HCT116 (cell line): ENCODE measurements at regions not wholly inside any gene's neighbourhood (a gene's known extent, or its start where the extent isn't known, plus 50 kb on each side); places are given as distances from the start of the nearest gene placed in this dataset.

Source experiments
- ATAC-seq: fragments of 200-7000 bp; cut with Tn5 transposase; 2 replicates; pipeline ENCODE4 v1.9.1; 2020; ENCODE audit warnings: mild to moderate bottlenecking, moderate library complexity
- BruUV-seq: library from RNA; stranded (reverse); fragments of 400-500 nt; replicated peaks from 2 replicates; lab custom pipeline; 2021; lab: Mats Ljungman, UMichigan
- CTCF ChIA-PET: fragments of 300-600 bp; sonication (Branson Sonifier 250); formaldehyde crosslinking; loops from one replicate; lab custom pipeline; 2021; ENCODE audit warnings: antibody characterized with exemption; lab: Charles Lee
- POLR2A ChIA-PET: fragments of 300-600, 350-600 bp; sonication (Branson Sonifier 250); formaldehyde crosslinking; loops from one replicate; lab custom pipeline; 2021; ENCODE audit warnings: antibody characterized with exemption; lab: Charles Lee
- RAD21 ChIA-PET, 2 experiments: fragments of 300-600 bp; sonication (Branson Sonifier 250); formaldehyde crosslinking; loops; one replicate each; lab custom pipeline; 2023; ENCODE audit warnings: low total read pairs in 2 of 2; ENCODE audit not compliant: uncharacterized antibody in 2 of 2, unreplicated experiment in 2 of 2, low non-redundant PET in 1 of 2; lab: Charles Lee
- DNase-seq: peaks from one replicate; pipeline ENCODE4 v3.0.0-alpha.2; 2010; ENCODE audit warnings: low read depth, low spot score
- H2AFZ ChIP-seq: fragments of 200-600 bp; shearing (Covaris generic), sonication (generic); 2 replicates; pipeline ENCODE4 v1.6.1; 2017; ENCODE audit warnings: low read depth, mixed run types, mixed read lengths, antibody characterized with exemption, low read length; ENCODE audit not compliant: poor library complexity, severe bottlenecking
- H3K27ac ChIP-seq: 2 replicates; pipeline ENCODE4 v1.5.1; 2012; ENCODE audit warnings: low read depth, low read length
- H3K27me3 ChIP-seq: fragments of 200-600 bp; sonication (generic); 2 replicates; pipeline ENCODE4 v1.6.1; 2016; ENCODE audit warnings: mixed run types, low read length, mixed read lengths; ENCODE audit not compliant: insufficient read depth
- H3K36me3 ChIP-seq, 2 experiments: fragments of 200-500 bp in 1 of 2; fragments of 200-600 bp in 1 of 2; sonication (Bioruptor generic) in 1 of 2; sonication (generic) in 1 of 2; 2 replicates each; pipeline versions ENCODE4 v1.5.1 to v1.6.1; 2014 to 2016; ENCODE audit warnings: low read length in 2 of 2, inconsistent platforms in 1 of 2, mixed read lengths in 1 of 2, mixed run types in 1 of 2; ENCODE audit not compliant: insufficient read depth in 2 of 2, control insufficient read depth in 1 of 2
- H3K4me1 ChIP-seq, 2 experiments: fragments of 200-600 bp in 1 of 2; sonication (generic) in 1 of 2; 2 replicates each; pipeline versions ENCODE4 v1.5.1 to v1.6.1; 2012 to 2017; ENCODE audit warnings: low read length in 2 of 2, inconsistent platforms in 1 of 2, mild to moderate bottlenecking in 1 of 2, mixed read lengths in 1 of 2, mixed run types in 1 of 2, moderate library complexity in 1 of 2; ENCODE audit not compliant: insufficient read depth in 2 of 2, control insufficient read depth in 1 of 2
- H3K4me2 ChIP-seq: fragments of 200-600 bp; sonication (generic); 2 replicates; pipeline ENCODE4 v1.6.1; 2017; ENCODE audit warnings: mixed run types, low read length, mixed read lengths
- H3K4me3 ChIP-seq, 2 experiments: fragments of 200-600 bp in 1 of 2; sonication (generic) in 1 of 2; replicated peaks in 1 of 2; 2 replicates each; pipeline ENCODE4 v1.5.1; 2011 to 2016; ENCODE audit warnings: low read length in 2 of 2, control low read depth in 1 of 2, low read depth in 1 of 2, mild to moderate bottlenecking in 1 of 2, mixed read lengths in 1 of 2, mixed run types in 1 of 2
- H3K79me2 ChIP-seq: fragments of 200-600 bp; sonication (generic); 2 replicates; pipeline ENCODE4 v1.6.1; 2017; ENCODE audit warnings: mild to moderate bottlenecking, mixed run types, low read length, moderate library complexity, mixed read lengths; ENCODE audit not compliant: insufficient read depth
- H3K9ac ChIP-seq: fragments of 200-600 bp; sonication (generic); 2 replicates; pipeline ENCODE4 v1.6.1; 2016; ENCODE audit warnings: low read length, mixed read lengths
- H3K9me2 ChIP-seq: fragments of 200-600 bp; sonication (generic), shearing (Covaris generic); 2 replicates; pipeline ENCODE4 v1.6.1; 2017; ENCODE audit warnings: mixed run types, mild to moderate bottlenecking, moderate library complexity; ENCODE audit not compliant: insufficient read depth
- H3K9me3 ChIP-seq, 2 experiments: fragments of 200-500 bp in 1 of 2; fragments of 200-600 bp in 1 of 2; sonication (Bioruptor generic) in 1 of 2; sonication (generic) in 1 of 2; 2 replicates each; pipeline ENCODE4 v1.6.1; 2014 to 2017; ENCODE audit warnings: low read length in 2 of 2, mixed read lengths in 2 of 2, inconsistent platforms in 1 of 2, low read depth in 1 of 2, mild to moderate bottlenecking in 1 of 2, mixed run types in 1 of 2, moderate library complexity in 1 of 2; ENCODE audit not compliant: control insufficient read depth in 1 of 2, insufficient read depth in 1 of 2
- H4K20me1 ChIP-seq: fragments of 200-600 bp; sonication (generic), shearing (Covaris generic); 2 replicates; pipeline ENCODE4 v1.6.1; 2017; ENCODE audit warnings: mixed run types, mild to moderate bottlenecking, moderate library complexity; ENCODE audit not compliant: insufficient read depth
- EGR1 ChIP-seq: IDR thresholded peaks from 2 replicates; pipeline ENCODE4 v1.6.1; 2012; ENCODE audit warnings: low read depth
- ELF1 ChIP-seq: IDR thresholded peaks from 2 replicates; pipeline ENCODE4 v1.6.1; 2012; ENCODE audit warnings: low read depth, borderline replicate concordance
- EZH2 ChIP-seq: fragments of 200-600 bp; sonication (generic); IDR thresholded peaks from 2 replicates; pipeline ENCODE4 v1.6.1; 2017; ENCODE audit warnings: antibody characterized with exemption, mixed run types
- EZH2phosphoT487 ChIP-seq: fragments of 200-600 bp; IDR thresholded peaks from 2 replicates; pipeline ENCODE4 v1.6.1; 2018; ENCODE audit warnings: antibody characterized with exemption, borderline replicate concordance
- FOSL1 ChIP-seq: IDR thresholded peaks from 2 replicates; pipeline ENCODE4 v1.6.1; 2012; ENCODE audit warnings: low read depth
- JUND ChIP-seq: IDR thresholded peaks from 2 replicates; pipeline ENCODE4 v1.6.1; 2012
- POLR2AphosphoS5 ChIP-seq: IDR thresholded peaks from 2 replicates; pipeline ENCODE4 v1.6.1; 2011; ENCODE audit warnings: mild to moderate bottlenecking, low read depth, low read length, moderate library complexity
- RAD21 ChIP-seq: IDR thresholded peaks from 2 replicates; pipeline ENCODE4 v1.6.1; 2012; ENCODE audit warnings: low read depth, mild to moderate bottlenecking
- SIN3A ChIP-seq: IDR thresholded peaks from 2 replicates; pipeline ENCODE4 v1.6.1; 2012; ENCODE audit warnings: low read depth
- SRF ChIP-seq: IDR thresholded peaks from 2 replicates; pipeline ENCODE4 v1.6.1; 2012; ENCODE audit warnings: low read depth
- TCF7L2 ChIP-seq: IDR thresholded peaks from 2 replicates; pipeline ENCODE4 v1.7.0; 2011; ENCODE audit warnings: borderline replicate concordance, inconsistent platforms; ENCODE audit not compliant: insufficient read depth, insufficient read length; ENCODE audit errors: extremely low read depth
- YY1 ChIP-seq: IDR thresholded peaks from 2 replicates; pipeline ENCODE4 v1.6.1; 2011; ENCODE audit warnings: low read length, low read depth, moderate library complexity, mild to moderate bottlenecking; ENCODE audit not compliant: insufficient replicate concordance; ENCODE audit errors: extremely low read depth
- ZFX ChIP-seq: fragments of 450-650 bp; IDR thresholded peaks from 2 replicates; pipeline ENCODE4 v1.6.1; 2017
- ZNF274 ChIP-seq: fragments of 200-500 bp; sonication (Bioruptor generic); IDR thresholded peaks from 2 replicates; pipeline ENCODE4 v1.6.1; 2014; ENCODE audit warnings: mild to moderate bottlenecking, low read depth, low read length, inconsistent platforms
- intact Hi-C: fragments of 100-400 bp; cut with micrococcal nuclease; formaldehyde crosslinking; loops from 2 replicates; pipeline ENCODE4 v1.10.0; 2022
- TF ChIP-seq, protein P1 (sequence below): IDR thresholded peaks from 2 replicates; pipeline ENCODE4 v1.6.1; 2011; ENCODE audit warnings: mild to moderate bottlenecking, low read length, moderate library complexity; ENCODE audit not compliant: insufficient replicate concordance; ENCODE audit errors: extremely low read depth
- TF ChIP-seq, protein P2 (sequence below): IDR thresholded peaks from 2 replicates; pipeline ENCODE4 v1.6.1; 2012
- TF ChIP-seq, protein P3 (sequence below): IDR thresholded peaks from 2 replicates; pipeline ENCODE4 v1.6.1; 2012; ENCODE audit warnings: low read depth

DNA sequence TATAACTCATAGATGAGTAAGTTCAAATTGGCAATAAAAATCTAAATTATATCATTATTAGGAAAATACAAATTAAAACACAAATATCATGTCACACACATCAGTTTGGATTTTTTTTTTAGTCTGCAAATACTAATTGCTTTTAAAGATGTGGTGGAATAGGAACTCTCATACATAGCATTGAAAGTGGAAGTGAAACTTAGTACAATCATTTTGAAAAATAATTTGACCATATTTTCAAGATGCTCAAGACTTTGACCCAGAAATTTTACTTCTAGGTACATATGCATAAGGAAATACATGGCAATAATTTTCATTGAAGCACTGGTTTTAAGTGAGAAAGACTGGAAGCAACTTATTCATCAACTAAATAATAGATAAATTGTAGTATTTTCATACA lies 147.5 kb upstream of the SMIM31 start:
- Histone ChIP-seq H3K9me3 (no peaks in the 10 kb centered on the region), H3K79me2 (no peaks in the 10 kb centered on the region), H3K4me3 (no peak overlapping the region), H3K4me1 (no peaks in the 10 kb centered on the region), H3K9me2 (no peaks in the 10 kb centered on the region), H3K36me3 (no peaks in the 10 kb centered on the region), H3K27me3 (no peaks in the 10 kb centered on the region), H3K4me2 (no peak overlapping the region), H4K20me1 (no peaks in the 10 kb centered on the region), H3K27ac (no peak overlapping the region), H3K9ac (no peak overlapping the region), H2AFZ (no peak overlapping the region)
- ChIA-PET POLR2A (no interaction called here), RAD21 (no interaction called here), CTCF (no interaction called here)
- DNase-seq (no peak), ATAC-seq (no peak)
- TF ChIP-seq TCF7L2 (no peak), SIN3A (no peak), ELF1 (no peak), EZH2 (no peak), SRF (no peak), FOSL1 (no peak), EGR1 (no peak), EZH2phosphoT487 (no peak), ZNF274 (no peak), YY1 (no peak), POLR2AphosphoS5 (no peak), ZFX (no peak), RAD21 (no peak), JUND (no peak)
- TF ChIP-seq, protein P1, sequence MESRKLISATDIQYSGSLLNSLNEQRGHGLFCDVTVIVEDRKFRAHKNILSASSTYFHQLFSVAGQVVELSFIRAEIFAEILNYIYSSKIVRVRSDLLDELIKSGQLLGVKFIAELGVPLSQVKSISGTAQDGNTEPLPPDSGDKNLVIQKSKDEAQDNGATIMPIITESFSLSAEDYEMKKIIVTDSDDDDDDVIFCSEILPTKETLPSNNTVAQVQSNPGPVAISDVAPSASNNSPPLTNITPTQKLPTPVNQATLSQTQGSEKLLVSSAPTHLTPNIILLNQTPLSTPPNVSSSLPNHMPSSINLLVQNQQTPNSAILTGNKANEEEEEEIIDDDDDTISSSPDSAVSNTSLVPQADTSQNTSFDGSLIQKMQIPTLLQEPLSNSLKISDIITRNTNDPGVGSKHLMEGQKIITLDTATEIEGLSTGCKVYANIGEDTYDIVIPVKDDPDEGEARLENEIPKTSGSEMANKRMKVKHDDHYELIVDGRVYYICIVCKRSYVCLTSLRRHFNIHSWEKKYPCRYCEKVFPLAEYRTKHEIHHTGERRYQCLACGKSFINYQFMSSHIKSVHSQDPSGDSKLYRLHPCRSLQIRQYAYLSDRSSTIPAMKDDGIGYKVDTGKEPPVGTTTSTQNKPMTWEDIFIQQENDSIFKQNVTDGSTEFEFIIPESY: no peak
- TF ChIP-seq, protein P2, sequence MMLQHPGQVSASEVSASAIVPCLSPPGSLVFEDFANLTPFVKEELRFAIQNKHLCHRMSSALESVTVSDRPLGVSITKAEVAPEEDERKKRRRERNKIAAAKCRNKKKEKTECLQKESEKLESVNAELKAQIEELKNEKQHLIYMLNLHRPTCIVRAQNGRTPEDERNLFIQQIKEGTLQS: no peak
- TF ChIP-seq, protein P3, sequence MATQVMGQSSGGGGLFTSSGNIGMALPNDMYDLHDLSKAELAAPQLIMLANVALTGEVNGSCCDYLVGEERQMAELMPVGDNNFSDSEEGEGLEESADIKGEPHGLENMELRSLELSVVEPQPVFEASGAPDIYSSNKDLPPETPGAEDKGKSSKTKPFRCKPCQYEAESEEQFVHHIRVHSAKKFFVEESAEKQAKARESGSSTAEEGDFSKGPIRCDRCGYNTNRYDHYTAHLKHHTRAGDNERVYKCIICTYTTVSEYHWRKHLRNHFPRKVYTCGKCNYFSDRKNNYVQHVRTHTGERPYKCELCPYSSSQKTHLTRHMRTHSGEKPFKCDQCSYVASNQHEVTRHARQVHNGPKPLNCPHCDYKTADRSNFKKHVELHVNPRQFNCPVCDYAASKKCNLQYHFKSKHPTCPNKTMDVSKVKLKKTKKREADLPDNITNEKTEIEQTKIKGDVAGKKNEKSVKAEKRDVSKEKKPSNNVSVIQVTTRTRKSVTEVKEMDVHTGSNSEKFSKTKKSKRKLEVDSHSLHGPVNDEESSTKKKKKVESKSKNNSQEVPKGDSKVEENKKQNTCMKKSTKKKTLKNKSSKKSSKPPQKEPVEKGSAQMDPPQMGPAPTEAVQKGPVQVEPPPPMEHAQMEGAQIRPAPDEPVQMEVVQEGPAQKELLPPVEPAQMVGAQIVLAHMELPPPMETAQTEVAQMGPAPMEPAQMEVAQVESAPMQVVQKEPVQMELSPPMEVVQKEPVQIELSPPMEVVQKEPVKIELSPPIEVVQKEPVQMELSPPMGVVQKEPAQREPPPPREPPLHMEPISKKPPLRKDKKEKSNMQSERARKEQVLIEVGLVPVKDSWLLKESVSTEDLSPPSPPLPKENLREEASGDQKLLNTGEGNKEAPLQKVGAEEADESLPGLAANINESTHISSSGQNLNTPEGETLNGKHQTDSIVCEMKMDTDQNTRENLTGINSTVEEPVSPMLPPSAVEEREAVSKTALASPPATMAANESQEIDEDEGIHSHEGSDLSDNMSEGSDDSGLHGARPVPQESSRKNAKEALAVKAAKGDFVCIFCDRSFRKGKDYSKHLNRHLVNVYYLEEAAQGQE: no peak
- no TSS peak for BruUV-seq
- intact Hi-C loops: no loop called here
